OCI-LY1 (cell line): ENCODE measurements at regions not wholly inside any gene's neighbourhood (a gene's known extent, or its start where the extent isn't known, plus 50 kb on each side); places are given as distances from the start of the nearest gene placed in this dataset.

Experiments used
- EZH2 ChIP-seq: fragments of 200-600 bp; sonication (generic), shearing (Covaris generic); IDR thresholded peaks from 2 replicates; pipeline ENCODE4 v1.8.0; 2017; ENCODE audit warnings: borderline replicate concordance, mixed run types, mild to moderate bottlenecking, antibody characterized with exemption, low read length, moderate library complexity, mixed read lengths
- TF ChIP-seq, protein P1 (sequence below): fragments of 200-600 bp; sonication (generic), shearing (Covaris generic); IDR thresholded peaks from 2 replicates; pipeline ENCODE4 v1.5.1; 2017; ENCODE audit warnings: mild to moderate bottlenecking, antibody characterized with exemption, low read length, moderate library complexity, mixed read lengths

DNA sequence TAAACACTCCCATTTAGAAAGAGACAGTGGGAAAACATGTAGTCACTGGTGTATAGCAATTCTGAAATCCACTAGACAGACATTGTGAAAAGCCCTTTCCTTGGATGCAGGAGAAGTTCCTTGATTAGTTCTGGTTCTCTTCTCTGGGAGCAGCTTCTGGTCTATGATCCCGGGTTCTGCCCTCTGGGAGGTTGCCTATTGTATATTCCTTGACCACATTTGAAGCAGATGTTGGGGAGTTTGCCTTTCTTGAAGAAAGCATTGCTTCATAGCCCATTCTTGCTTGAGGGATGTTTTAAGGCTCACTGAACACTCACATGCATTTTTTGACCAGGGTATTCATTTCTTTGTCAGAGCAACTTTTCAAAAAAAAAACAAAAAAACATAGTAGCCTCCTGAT, 211.9 kb downstream of the NDFIP2 start:
- TF ChIP-seq, protein P1, sequence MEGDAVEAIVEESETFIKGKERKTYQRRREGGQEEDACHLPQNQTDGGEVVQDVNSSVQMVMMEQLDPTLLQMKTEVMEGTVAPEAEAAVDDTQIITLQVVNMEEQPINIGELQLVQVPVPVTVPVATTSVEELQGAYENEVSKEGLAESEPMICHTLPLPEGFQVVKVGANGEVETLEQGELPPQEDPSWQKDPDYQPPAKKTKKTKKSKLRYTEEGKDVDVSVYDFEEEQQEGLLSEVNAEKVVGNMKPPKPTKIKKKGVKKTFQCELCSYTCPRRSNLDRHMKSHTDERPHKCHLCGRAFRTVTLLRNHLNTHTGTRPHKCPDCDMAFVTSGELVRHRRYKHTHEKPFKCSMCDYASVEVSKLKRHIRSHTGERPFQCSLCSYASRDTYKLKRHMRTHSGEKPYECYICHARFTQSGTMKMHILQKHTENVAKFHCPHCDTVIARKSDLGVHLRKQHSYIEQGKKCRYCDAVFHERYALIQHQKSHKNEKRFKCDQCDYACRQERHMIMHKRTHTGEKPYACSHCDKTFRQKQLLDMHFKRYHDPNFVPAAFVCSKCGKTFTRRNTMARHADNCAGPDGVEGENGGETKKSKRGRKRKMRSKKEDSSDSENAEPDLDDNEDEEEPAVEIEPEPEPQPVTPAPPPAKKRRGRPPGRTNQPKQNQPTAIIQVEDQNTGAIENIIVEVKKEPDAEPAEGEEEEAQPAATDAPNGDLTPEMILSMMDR: no peak
- no peak for TF ChIP-seq EZH2
